ENCODE measurements at regions not wholly inside any gene's neighbourhood (a gene's known extent, or its start where the extent isn't known, plus 50 kb on each side); places are given as distances from the start of the nearest gene placed in this dataset.
"Not testable (repeated sequence)": the region's sequence is repeated elsewhere in the genome, so short reads cannot be mapped to it uniquely, and the experiment has no call there.

- TF ChIP-seq CTCF, POLR2A (IDR thresholded peaks at IDR 0.05): not testable (repeated sequence)
Observed at GRCh38 chr5:117304512-117305107, 730.0 kb upstream of the SEMA6A start.

Data from thyroid gland (tissue), 4 donors.